Body of pancreas (tissue), 4 donors: ENCODE measurements at regions not wholly inside any gene's neighbourhood (a gene's known extent, or its start where the extent isn't known, plus 50 kb on each side); places are given as distances from the start of the nearest gene placed in this dataset.

Experiments
- CTCF ChIP-seq, 7 experiments: fragments of 450-650 bp in 4 of 7; fragments of 200-600 bp in 3 of 7; sonication (generic) in 3 of 7; IDR thresholded peaks; one replicate each; pipeline ENCODE4 v1.5.1; 2016 to 2019; ENCODE audit warnings: antibody characterized with exemption in 7 of 7
- POLR2A ChIP-seq, 3 donors: fragments of 450-650 bp; IDR thresholded peaks; one replicate each; pipeline ENCODE4 v1.6.1; 2016; ENCODE audit warnings: antibody characterized with exemption in 3 of 3, mild to moderate bottlenecking in 2 of 3

GRCh38 chr15:60076582-60077276, 72.6 kb downstream of the FOXB1 start:
- TF ChIP-seq POLR2A (IDR thresholded peaks at IDR 0.05), result no peak
- no peak for TF ChIP-seq CTCF (IDR thresholded peaks at IDR 0.05)
